ENCODE measurements at regions not wholly inside any gene's neighbourhood (a gene's known extent, or its start where the extent isn't known, plus 50 kb on each side); places are given as distances from the start of the nearest gene placed in this dataset.

- TF ChIP-seq CTCF (IDR thresholded peaks at IDR 0.05; ENCODE audit: low read depth, low read length) (no peak), EZH2phosphoT487 (IDR thresholded peaks at IDR 0.05; ENCODE audit: low read depth) (no peak)
These were observed 121.7 kb upstream of the PRDX6 start for GRCh38 chr1:173355281-173356031.
